BE2C (cell line): ENCODE measurements at regions not wholly inside any gene's neighbourhood (a gene's known extent, or its start where the extent isn't known, plus 50 kb on each side); places are given as distances from the start of the nearest gene placed in this dataset.

Experiments
- DNase-seq: peaks from one replicate; pipeline ENCODE4 v3.0.0-alpha.2; 2020
- H3K27me3 ChIP-seq: fragments of 250-450 bp; sonication (Bioruptor Pico); 2 replicates; pipeline ENCODE4 v1.5.1; 2020; ENCODE audit warnings: mild to moderate bottlenecking
- H3K36me3 ChIP-seq: fragments of 250-450 bp; sonication (Bioruptor Pico); 2 replicates; pipeline ENCODE4 v1.5.1; 2020; ENCODE audit warnings: mild to moderate bottlenecking
- H3K4me1 ChIP-seq: fragments of 250-450 bp; sonication (Bioruptor Pico); 2 replicates; pipeline ENCODE4 v1.5.1; 2020
- H3K4me3 ChIP-seq: 2 replicates; pipeline ENCODE4 v1.5.1; 2011; ENCODE audit warnings: low read depth, low read length
- H3K9me3 ChIP-seq: fragments of 250-450 bp; sonication (Bioruptor Pico); 2 replicates; pipeline ENCODE4 v1.5.1; 2020
- TF ChIP-seq, protein P1 (sequence below): IDR thresholded peaks from 2 replicates; pipeline ENCODE4 v1.5.1; 2012; ENCODE audit warnings: mild to moderate bottlenecking, low read depth, low read length

DNA sequence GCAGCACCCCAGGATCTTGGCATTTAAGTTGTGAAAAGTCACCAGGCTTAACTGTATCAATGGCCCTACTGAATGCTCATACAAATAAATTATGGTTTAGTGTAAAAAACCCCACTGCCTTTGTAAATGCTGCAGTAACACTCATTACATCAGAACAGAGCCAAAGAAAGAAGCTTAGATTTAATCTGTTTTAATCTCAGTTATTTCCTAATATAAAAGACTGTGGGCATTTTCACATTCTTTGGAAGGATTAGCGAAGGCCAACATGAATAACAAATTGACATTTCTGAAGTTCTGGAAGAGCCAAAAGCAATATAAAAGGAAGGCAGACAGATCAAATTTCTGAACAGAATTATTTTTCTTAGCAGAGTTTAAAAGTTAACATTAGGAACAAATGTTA, 140.0 kb upstream of the HCCS start:
- TF ChIP-seq, protein P1, sequence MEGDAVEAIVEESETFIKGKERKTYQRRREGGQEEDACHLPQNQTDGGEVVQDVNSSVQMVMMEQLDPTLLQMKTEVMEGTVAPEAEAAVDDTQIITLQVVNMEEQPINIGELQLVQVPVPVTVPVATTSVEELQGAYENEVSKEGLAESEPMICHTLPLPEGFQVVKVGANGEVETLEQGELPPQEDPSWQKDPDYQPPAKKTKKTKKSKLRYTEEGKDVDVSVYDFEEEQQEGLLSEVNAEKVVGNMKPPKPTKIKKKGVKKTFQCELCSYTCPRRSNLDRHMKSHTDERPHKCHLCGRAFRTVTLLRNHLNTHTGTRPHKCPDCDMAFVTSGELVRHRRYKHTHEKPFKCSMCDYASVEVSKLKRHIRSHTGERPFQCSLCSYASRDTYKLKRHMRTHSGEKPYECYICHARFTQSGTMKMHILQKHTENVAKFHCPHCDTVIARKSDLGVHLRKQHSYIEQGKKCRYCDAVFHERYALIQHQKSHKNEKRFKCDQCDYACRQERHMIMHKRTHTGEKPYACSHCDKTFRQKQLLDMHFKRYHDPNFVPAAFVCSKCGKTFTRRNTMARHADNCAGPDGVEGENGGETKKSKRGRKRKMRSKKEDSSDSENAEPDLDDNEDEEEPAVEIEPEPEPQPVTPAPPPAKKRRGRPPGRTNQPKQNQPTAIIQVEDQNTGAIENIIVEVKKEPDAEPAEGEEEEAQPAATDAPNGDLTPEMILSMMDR = no peak
- no peak overlapping the region for H3K4me3 ChIP-seq
- H3K9me3 ChIP-seq = no peaks in the 10 kb centered on the region
- H3K27me3 ChIP-seq = no peaks in the 10 kb centered on the region
- DNase-seq = no peak
- no peaks in the 10 kb centered on the region for H3K36me3 ChIP-seq
- no peaks in the 10 kb centered on the region for H3K4me1 ChIP-seq

DNA sequence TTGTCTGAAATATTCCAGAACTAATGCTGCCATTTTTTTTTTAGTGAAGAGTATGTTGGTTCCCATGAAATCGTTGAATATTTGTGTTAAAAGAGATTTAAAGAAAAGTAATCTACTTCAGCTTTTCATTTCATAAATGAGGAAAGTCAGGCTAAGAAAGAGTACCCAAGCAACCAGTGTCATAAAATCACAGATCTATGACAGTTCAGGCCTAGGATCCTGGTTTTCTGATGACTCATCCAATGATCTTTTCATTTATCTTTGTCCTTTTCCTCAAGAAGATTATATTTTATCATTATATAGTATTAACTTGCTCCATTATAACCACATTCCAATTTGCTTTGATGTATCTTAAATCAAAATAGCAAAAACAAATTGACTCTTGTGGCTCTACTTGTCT, 139.4 kb upstream of the HCCS start:
- TF ChIP-seq, protein P1 = no peak
- no peaks in the 10 kb centered on the region for H3K4me1 ChIP-seq
- H3K36me3 ChIP-seq = no peaks in the 10 kb centered on the region
- no peak overlapping the region for H3K4me3 ChIP-seq
- H3K27me3 ChIP-seq = no peaks in the 10 kb centered on the region
- no peak for DNase-seq
- no peaks in the 10 kb centered on the region for H3K9me3 ChIP-seq

DNA sequence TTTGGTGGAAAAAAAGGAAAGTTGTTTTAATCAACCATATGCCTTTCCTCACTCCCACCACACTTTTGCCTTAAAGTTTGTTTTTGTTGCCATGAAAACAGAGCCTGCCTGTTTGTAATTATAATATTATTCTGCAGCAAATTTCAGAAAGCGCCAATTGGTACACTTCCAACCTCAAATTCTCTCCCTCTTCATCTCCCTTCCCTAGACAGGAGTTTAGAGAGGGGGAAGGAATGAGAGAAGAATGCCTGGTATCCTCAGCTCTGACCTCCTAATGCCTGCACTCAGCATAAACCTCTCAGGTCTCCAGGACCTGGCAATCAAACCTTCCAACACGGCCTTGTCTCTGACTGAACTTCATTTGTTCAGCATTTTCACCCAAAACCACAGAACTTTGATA, 138.4 kb upstream of the HCCS start:
- H3K9me3 ChIP-seq = no peaks in the 10 kb centered on the region
- TF ChIP-seq, protein P1 = no peak
- H3K36me3 ChIP-seq = no peaks in the 10 kb centered on the region
- DNase-seq = no peak
- H3K4me3 ChIP-seq = no peak overlapping the region
- no peaks in the 10 kb centered on the region for H3K27me3 ChIP-seq
- no peaks in the 10 kb centered on the region for H3K4me1 ChIP-seq

- no peaks in the 10 kb centered on the region for H3K27me3 ChIP-seq
- H3K4me3 ChIP-seq = no peak overlapping the region
- TF ChIP-seq, protein P1 = no peak
- no peaks in the 10 kb centered on the region for H3K4me1 ChIP-seq
- DNase-seq = no peak
- H3K9me3 ChIP-seq = no peaks in the 10 kb centered on the region
- no peaks in the 10 kb centered on the region for H3K36me3 ChIP-seq
Observed at GRCh38 chrX:10974920-10975319, 136.2 kb upstream of the HCCS start.

DNA sequence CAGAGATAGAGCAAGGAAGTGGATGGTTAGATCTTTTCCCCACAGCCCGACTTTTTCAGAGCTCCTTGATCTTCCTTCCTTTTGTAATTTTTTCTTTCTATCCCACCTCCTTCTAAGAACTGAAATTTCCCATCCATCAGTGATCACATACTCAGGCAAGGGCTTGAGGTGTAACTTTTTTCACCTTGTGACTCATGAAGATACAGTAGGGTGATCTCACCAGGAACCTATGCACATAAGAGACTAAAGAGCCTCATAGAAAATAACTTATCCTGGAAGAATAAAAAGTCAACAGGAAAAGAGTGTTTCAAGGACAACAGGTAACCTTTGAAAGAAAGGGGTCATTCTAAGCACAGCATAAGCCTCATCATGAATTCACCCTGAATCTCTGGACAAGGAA, 131.2 kb upstream of the HCCS start:
- Histone ChIP-seq H3K36me3 (no peaks in the 10 kb centered on the region), H3K9me3 (no peaks in the 10 kb centered on the region), H3K4me1 (no peaks in the 10 kb centered on the region), H3K27me3 (no peaks in the 10 kb centered on the region), H3K4me3 (no peak overlapping the region)
- DNase-seq = no peak
- TF ChIP-seq, protein P1 = no peak

- TF ChIP-seq, protein P1 = no peak
- no peak overlapping the region for H3K4me3 ChIP-seq
- no peaks in the 10 kb centered on the region for H3K9me3 ChIP-seq
- DNase-seq = no peak
- no peaks in the 10 kb centered on the region for H3K27me3 ChIP-seq
- H3K36me3 ChIP-seq = no peaks in the 10 kb centered on the region
- no peaks in the 10 kb centered on the region for H3K4me1 ChIP-seq
Observed at GRCh38 chrX:10981506-10981905, 129.6 kb upstream of the HCCS start.
